Kidney epithelial cell (primary cell): ENCODE measurements at regions not wholly inside any gene's neighbourhood (a gene's known extent, or its start where the extent isn't known, plus 50 kb on each side); places are given as distances from the start of the nearest gene placed in this dataset.

Experiments
- DNase-seq: peaks from one replicate; pipeline ENCODE4 v3.0.0-alpha.2; 2010; ENCODE audit warnings: low read depth
- H3K27me3 ChIP-seq: 2 replicates; pipeline ENCODE4 v1.6.0; 2011; ENCODE audit warnings: low read length; ENCODE audit not compliant: control insufficient read depth, insufficient read depth
- H3K36me3 ChIP-seq: 2 replicates; pipeline ENCODE4 v1.5.1; 2011; ENCODE audit warnings: low read length; ENCODE audit not compliant: control insufficient read depth, insufficient read depth
- H3K4me3 ChIP-seq: 2 replicates; pipeline ENCODE4 v1.5.1; 2011; ENCODE audit warnings: low read depth, mild to moderate bottlenecking, control low read depth, low read length
- CTCF ChIP-seq: IDR thresholded peaks from 2 replicates; pipeline ENCODE4 v1.5.1; 2011; ENCODE audit warnings: mild to moderate bottlenecking, moderate library complexity, low read length, control low read depth, inconsistent platforms; ENCODE audit not compliant: insufficient read depth, poor library complexity, severe bottlenecking

- Histone ChIP-seq H3K36me3 (no peaks in the 10 kb centered on the region), H3K27me3 (no peaks in the 10 kb centered on the region), H3K4me3 (no peak overlapping the region)
- DNase-seq = no peak
- no peak for TF ChIP-seq CTCF
Observed at GRCh38 chr13:55615081-55615480, 1525.6 kb upstream of the PRR20A start.

- H3K27me3 ChIP-seq = no peaks in the 10 kb centered on the region
- DNase-seq = no peak
- TF ChIP-seq CTCF = no peak
Observed at GRCh38 chr13:55617241-55617640, 1523.5 kb upstream of the PRR20A start.

GRCh38 chr13:55627221-55627620 is 1513.5 kb upstream of the PRR20A start:
- DNase-seq = no peak
- H3K27me3 ChIP-seq = no peaks in the 10 kb centered on the region
- H3K4me3 ChIP-seq = no peak overlapping the region
- no peak for TF ChIP-seq CTCF
- H3K36me3 ChIP-seq = no peaks in the 10 kb centered on the region

More at GRCh38 chr13:55617241-55617640, 1523.5 kb upstream of the PRR20A start:
- H3K36me3 ChIP-seq = no peaks in the 10 kb centered on the region
- H3K4me3 ChIP-seq = no peak overlapping the region

- H3K36me3 ChIP-seq = no peaks in the 10 kb centered on the region
- H3K27me3 ChIP-seq = no peaks in the 10 kb centered on the region
- TF ChIP-seq CTCF = no peak
- no peak overlapping the region for H3K4me3 ChIP-seq
- DNase-seq = no peak
Observed at GRCh38 chr13:55632402-55632801, 1508.3 kb upstream of the PRR20A start.

- DNase-seq = no peak
- Histone ChIP-seq H3K36me3 (no peaks in the 10 kb centered on the region), H3K4me3 (no peak overlapping the region), H3K27me3 (no peaks in the 10 kb centered on the region)
- TF ChIP-seq CTCF = no peak
Observed at GRCh38 chr13:55649485-55649884, 1491.2 kb upstream of the PRR20A start.

GRCh38 chr13:55652657-55653056 is 1488.1 kb upstream of the PRR20A start:
- no peak for TF ChIP-seq CTCF
- H3K36me3 ChIP-seq = no peaks in the 10 kb centered on the region
- no peak for DNase-seq

More at GRCh38 chr13:55652657-55653056, 1488.1 kb upstream of the PRR20A start:
- no peaks in the 10 kb centered on the region for H3K27me3 ChIP-seq
- no peak overlapping the region for H3K4me3 ChIP-seq
